Right renal pelvis (tissue), 4 donors: ENCODE measurements at regions not wholly inside any gene's neighbourhood (a gene's known extent, or its start where the extent isn't known, plus 50 kb on each side); places are given as distances from the start of the nearest gene placed in this dataset.

Experiments
- DNase-seq, 4 donors: peaks; one replicate each; pipeline ENCODE4 v3.0.0-alpha.2; 2013; ENCODE audit warnings: low read depth in 4 of 4, low spot score in 3 of 4, missing footprints in 1 of 4

GRCh38 chr5:30626557-30626956, 566.9 kb upstream of the CDH6 start:
- DNase-seq, result no peak

DNA sequence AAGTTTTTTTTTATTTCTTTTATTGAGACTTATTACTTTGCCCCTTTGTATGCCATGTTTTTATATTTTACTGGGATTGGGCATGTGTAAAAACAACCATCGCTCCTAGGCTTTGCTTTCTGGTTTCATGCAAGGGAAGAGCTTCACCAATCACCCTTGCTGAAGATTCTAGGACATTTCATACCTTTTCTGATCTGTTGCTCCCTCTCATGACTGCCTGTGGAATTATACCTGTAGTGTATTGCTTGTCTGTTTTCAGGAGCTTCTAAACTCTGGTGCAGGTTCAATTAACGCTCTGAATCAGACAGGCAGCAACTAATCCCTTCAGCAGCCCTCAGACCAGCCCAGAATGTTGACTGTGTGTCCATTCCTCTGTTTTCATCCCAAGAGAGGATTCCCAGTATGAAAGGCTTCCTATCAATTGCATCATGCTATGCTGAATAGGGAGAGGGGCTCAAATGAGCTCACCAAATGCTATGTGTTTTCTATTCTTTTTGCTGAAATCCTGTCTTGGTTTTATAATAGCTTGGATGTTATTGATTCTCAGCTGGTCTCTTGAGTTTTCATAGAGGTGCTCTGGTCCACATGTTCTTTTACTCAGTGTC, 572.9 kb upstream of the CDH6 start:
- no peak for DNase-seq

DNA sequence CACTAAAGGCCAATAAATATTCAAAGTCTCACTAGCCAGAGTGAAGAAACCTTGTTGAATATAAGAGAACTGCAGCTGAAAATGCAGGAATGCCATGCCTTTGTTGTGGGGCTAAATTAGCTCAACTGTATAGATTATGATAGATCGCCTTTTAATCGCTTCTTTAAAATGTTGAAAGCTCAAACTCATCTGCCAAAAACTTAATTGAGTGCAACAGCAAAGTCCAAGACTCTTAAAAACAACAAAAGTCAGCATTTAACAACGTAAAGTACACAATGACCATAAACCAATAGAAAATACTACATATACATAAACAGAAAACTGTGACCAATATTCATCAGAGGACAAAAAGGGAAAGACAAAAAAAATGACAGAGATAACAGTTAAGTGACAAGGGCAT, 585.0 kb upstream of the CDH6 start:
- no peak for DNase-seq

DNA sequence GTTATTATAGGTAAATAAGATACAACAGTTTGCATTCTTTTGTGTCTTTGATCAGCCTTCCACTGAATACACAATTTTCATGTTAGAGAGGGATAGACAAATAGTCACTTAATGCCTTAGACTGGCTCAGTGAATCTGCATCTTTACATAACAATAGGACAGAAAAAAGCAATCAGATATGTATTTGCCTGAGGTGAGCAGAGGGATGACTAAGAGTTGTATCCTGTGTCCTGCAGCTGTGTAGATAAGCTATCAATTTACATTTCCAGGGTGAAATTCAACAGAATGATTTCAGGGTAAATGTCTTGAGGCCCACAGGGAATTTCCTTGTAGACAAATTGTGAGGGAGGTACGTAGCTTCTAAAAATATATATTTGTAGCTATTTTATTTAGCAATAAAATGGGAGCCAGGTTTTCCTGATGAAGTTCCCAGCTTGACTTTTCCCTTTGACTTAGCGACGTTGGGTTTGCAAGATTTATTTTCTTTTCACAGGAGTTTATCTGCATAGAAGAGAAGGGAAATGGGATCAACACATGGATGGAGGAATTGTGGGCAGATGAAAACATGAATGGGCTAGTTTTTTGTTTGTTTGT, 586.1 kb upstream of the CDH6 start:
- DNase-seq, result no peak

DNA sequence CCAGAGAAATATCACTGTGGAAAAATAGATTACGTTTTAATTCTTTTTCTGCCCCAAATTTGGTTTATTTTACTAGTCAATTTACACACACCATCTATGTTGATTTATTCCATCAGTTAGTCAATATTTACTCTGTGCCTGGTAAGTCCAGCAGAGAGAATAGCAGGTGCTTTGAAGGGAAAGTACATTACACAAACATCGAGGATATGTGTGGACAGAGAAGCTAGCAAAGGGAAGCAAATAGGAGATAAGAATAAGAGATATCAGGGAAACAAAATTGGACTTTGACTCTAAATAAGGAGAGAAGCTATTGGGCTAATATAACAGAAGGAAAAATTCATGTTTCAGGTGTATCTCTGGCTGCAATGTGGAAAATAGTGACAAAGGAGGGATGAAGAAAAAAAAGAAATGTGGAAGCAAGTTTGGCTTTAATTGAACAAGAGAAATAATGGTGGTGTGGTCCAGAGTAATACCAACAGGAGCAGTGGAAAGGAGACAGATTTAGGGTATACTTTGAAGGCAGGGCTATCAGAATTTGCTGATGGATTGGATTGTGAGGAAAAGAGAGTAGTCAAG, 587.7 kb upstream of the CDH6 start:
- no peak for DNase-seq

DNA sequence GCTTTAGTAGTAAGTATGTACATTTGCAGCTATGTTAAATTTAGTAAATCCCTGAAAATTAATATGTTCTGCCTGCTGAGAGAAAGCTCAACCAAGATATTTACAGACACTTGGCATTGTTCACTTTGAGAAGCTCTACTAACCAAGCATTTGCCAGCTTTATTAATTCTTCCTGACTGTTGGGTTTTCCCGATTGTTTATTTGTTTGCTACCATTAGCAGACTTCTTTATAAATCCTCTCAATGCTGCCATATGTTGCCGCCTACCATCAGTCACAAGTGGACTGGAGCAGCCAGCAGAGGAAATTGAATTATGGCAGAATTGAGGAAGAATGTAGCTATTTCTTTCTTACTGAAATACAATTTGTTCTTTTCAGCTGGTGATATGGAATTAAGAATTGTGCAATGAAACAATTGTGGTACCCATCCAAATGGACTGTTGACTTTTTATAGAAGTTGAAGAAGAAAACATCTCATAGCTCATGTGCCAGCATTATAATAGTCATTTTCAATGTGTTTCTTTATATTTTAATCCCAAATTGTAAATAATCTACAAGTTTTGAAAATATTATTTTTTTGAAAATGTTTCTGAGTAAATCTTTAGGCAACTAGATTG, 588.7 kb upstream of the CDH6 start:
- DNase-seq, result no peak

DNA sequence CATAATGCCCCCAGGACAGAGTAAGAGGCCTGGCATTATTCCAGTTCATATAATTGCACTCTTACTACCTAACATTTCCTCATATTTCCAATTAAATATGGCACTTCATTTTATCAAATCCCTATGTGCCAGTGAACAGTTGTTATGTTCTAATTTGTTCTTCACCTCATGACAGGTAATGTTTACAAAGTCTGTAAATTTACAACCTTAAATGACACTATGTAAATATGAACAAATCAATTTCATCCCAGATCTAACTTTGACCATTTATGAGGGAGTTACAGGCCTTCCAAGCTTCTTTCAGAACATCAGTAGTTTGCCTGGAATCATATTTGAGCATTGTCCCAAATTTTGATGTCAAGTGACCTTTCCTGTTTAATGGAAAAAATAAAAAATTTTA, 592.6 kb upstream of the CDH6 start:
- no peak for DNase-seq

DNA sequence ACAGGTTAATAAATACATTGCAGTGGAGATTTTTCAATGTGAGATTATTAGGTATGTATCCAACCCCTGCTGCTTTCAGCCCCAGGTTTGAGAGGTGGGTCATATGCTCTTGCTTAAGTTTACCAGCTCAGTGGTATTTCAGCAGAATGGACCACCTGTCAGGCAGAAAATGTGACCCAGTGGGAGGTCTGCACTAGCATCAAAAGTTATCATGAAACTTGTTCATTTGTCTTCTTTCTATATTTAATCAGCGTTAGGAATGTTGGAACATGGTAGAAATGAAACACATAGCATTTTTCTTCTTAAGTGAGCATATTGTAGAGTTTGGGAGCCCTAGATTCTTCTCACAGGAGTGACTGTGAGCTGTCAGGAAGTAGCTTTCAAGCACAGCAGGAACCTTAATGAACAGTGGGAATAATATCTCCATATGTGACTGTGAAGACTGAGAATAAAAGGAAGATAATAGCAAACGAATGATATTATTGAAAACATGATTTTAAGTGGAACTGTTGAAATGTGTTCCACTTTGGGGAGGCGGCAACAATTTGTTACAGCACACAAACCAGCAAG, 596.9 kb upstream of the CDH6 start:
- DNase-seq, result no peak

DNA sequence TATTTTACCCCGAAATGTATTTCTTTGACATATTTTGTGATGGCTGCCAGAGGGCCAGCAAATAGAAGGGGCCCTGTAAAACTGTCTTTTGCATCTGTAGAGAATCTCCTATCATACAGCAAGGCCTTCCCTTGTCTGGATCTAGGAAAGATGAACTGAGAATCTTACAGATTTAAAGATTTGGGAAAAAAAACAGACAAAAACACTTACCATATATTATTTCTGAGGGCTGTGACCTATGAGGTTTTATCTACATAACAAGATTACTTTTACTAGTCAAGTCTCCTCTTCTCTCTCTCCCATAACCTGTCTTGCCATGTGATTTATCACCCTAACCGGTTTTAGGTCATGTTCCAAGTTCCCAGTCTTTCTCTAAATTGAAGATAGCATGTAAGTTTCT, 599.2 kb upstream of the CDH6 start:
- no peak for DNase-seq

- no peak for DNase-seq
These were observed 600.7 kb upstream of the CDH6 start for GRCh38 chr5:30592833-30593232.

GRCh38 chr5:30581198-30581935, 612.1 kb upstream of the CDH6 start:
- DNase-seq, result no peak

DNA sequence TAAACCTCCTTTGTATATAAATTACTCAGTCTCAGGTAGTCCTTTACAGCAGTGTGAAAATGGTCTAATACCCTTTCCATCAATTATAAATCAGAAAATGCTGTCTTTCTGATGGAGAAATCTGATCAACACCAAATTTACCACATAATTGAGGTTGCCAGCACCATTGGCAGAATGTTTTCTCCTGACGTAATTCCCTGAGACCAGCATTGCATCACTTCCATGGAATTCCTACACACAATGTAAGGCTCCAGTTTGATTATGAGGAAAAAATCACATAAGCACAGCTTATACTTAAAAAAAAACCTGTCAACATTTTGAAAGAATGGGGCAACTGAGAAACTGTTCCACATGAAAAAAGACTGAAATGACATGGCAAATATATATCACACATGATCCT, 618.7 kb upstream of the CDH6 start:
- no peak for DNase-seq

GRCh38 chr5:30572279-30572678, 621.2 kb upstream of the CDH6 start:
- DNase-seq, result no peak

GRCh38 chr5:30561771-30562170, 631.7 kb upstream of the CDH6 start:
- no peak for DNase-seq

- no peak for DNase-seq
These were observed 641.9 kb upstream of the CDH6 start for GRCh38 chr5:30551618-30552017.

- DNase-seq, result no peak
These were observed 644.7 kb upstream of the CDH6 start for GRCh38 chr5:30548580-30549305.

DNA sequence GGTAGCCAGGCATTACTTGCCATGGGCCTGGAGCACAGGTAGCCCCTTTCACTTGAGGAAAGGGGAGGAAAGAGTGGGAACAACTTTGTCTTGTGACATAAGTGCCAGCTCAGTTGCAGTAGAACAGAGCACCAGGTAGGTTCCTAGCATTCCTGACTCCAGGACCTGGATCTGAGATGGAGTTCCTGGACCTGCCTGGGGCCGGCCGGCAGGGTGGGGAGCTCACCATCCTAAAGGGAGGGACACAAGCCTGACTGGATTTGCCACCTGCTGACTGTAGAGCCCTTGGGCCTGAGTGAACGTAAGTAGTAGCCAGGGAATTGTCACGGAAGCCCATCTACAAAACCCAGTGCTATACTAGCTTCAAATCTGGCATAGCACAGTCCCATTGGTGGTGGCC, 653.3 kb upstream of the CDH6 start:
- no peak for DNase-seq

DNA sequence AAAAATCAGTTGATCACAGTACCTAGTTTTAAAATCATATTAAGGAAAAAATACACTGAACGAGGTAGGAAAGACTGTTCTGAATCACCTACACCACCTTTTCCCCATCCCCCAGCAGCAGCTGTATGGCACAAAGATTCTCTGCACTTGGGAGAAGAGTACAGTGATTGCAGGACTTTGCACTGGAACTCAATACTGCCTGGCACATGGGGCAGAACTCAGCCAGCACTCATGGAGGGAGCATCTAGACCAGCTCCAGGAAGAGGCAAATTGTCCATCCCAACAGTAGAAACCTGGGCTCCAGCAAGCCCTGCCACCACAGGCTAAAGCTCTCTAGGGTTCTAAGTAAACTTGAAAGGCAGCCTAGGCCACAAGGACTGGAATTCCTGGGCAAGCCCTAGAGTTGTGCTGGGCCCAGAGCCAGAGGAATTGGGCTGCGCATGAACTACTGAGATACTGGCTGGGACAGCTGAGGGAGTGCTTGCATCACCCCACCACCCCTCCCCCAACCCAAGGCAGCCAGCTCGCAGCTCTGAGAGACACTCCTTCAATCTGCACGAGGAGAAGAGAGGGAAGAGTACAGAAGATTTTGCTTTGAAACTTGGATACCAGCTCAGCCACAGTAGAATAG, 654.4 kb upstream of the CDH6 start:
- no peak for DNase-seq

- no peak for DNase-seq
These were observed 668.1 kb upstream of the CDH6 start for GRCh38 chr5:30525353-30525752.

DNA sequence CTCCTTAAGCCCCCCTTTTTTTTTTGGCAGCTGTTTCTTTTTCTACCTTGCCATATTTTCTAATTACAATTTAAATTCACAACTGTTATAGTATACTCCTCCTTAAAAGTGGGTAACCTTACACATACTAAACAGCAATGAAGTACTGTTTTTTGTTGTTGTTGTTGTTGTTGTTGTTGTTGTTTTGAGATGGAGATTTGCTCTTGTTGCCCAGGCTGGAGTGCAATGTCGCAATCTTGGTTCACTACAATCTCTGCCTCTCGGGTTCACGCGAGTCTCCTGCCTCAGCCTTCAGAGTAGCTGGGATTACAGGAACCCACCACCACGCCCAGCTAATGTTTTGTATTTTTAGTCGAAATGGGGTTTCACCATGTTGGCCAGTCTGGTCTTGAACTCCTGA, 669.1 kb upstream of the CDH6 start:
- no peak for DNase-seq
